Dedifferentiated amniotic fluid mesenchymal stem cell (primary cell): ENCODE measurements at regions not wholly inside any gene's neighbourhood (a gene's known extent, or its start where the extent isn't known, plus 50 kb on each side); places are given as distances from the start of the nearest gene placed in this dataset.
"Not testable (repeated sequence)": the region's sequence is repeated elsewhere in the genome, so short reads cannot be mapped to it uniquely, and the experiment has no call there.

ENCODE experiments used
- DNase-seq: peaks from one replicate; pipeline ENCODE4 v3.0.0-alpha.2; 2016; ENCODE audit errors: extremely low spot score

DNA sequence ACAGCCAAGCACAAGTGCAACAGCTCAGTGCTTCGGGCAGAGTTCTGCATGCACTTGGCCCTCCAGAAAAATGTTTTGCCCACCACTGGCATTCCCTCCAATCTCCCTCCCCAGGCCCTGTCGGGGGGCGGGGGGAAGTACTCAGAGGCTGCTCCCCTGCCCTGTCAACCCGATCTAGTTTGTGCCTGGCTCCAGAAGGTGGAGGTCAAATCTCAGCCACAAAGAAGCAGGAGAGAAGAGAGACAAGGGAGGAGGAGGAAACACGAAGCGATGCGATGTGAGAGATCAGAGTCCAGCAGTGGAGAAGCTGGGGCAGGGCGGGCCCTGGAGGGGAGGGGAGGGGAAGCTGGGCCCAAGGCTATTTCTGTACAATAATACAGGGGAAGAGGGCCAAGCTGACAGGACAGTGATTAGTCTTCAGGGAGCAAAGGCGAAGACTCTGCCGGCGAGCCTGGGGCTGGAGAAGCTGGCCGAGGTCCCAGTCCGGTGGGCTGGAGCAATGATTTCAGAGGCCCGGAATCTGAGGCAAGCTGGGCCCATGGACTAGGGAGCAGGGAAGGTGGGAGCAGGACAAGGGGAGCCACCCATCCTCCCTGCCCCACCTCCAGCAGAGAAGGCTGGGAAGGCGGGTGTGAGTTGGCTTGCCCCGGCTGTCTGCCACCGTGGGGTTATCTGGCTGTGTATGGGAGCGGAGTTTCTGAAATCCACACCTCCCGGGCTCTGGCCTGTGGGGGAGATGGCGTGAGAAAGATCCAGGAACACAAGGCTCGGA lies 167.1 kb downstream of the EFNB1 start:
- DNase-seq = no peak

DNA sequence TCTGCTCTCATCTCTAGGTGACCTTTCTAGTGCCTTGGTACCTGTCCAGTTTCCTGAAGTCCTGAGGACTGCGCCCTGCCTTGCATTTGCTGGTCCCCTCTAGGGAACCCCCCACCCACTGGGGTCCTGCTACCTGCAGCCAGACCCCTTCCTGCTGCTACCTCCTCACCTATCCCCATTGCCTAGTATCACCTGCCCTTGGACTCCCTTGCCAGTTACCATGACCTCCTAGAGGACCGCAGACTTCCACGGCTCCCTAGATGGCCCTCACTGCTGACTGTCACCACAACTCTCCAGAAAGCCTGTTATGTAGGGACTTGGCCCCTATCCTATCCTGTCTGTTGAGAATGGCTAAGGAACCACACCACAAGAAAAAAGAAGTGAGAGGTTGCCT lies 166.6 kb downstream of the EFNB1 start:
- DNase-seq = no peak

DNA sequence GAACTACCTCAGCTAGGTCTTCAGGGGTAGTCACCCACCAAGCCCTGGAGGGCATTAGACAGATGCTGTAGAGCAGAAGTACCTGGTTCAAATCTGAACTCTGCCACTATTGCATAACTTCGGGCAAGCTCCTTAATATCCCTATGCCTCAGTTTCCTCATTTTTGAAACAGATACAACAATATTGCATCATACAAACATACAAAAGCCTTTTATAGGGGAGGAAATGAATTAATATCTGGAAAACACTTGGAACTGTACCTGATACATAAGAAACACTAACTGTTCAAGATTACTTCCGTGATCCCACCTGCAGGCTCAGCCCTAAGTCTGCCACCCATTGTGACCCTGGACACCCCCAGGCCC lies 166.1 kb downstream of the EFNB1 start:
- no peak for DNase-seq

DNA sequence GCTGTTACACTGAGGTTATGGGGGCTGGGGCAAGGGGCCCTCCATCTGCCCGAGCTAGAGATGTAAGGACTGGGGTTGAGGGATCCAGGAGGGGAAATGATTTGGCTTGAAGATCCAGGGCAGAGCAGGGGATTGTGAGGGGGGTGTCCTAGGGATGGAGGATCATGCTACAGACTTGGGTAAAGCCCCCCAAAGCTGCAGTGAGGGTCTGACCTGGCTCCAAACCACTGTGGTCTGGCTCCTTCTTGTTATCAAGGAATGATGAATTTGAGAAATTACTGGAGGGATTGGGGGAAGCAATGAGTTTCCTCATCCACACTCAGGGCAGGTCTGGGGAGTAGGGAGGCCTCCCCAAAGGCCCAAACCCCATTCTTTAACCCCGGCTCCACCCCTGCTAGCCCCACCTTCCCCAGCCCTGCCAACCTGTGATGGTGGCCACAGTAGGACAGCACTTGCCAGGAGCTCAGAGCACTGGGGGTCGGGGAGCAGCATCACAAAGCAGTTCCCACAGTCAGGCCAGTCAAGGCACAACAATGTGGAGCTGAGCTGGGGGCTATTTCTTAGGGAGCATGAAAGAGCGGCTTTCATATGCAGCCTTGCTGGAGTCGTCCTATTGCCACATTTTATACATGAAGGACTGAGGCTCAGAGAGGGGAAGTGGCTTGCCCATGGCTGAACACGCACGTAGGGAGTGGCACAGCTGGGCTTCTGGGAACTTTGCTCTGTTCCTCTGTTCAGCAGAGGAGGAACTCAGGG lies 165.5 kb downstream of the EFNB1 start:
- DNase-seq = no peak

DNA sequence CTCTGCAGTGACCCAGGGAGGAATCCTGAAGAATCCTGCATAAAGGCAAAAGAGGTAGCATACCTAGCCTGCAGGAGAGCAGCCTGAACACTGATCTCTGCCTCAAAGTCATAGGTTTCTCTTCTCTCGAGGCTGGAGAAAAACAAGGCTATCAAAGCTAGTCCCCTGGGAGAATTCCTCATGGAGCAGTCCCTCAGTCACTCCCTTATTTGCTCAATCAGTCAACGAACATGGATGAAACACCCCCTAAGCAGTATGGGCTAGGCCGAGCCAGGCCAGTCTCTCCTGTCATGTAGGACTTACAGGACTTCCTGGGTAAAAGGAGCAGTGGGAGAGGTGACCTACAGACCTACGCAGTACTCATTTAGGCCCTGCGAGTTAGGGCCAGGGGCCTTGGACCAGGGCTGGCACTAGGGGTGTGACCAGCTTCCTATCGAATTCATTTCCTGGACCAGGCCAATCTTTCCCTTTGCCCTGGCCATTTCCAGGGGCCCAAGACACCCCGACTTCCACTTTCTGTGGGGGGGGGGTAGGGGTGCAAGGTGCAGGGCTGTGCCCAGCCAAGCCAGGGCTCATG lies 164.1 kb downstream of the EFNB1 start:
- DNase-seq = no peak

DNA sequence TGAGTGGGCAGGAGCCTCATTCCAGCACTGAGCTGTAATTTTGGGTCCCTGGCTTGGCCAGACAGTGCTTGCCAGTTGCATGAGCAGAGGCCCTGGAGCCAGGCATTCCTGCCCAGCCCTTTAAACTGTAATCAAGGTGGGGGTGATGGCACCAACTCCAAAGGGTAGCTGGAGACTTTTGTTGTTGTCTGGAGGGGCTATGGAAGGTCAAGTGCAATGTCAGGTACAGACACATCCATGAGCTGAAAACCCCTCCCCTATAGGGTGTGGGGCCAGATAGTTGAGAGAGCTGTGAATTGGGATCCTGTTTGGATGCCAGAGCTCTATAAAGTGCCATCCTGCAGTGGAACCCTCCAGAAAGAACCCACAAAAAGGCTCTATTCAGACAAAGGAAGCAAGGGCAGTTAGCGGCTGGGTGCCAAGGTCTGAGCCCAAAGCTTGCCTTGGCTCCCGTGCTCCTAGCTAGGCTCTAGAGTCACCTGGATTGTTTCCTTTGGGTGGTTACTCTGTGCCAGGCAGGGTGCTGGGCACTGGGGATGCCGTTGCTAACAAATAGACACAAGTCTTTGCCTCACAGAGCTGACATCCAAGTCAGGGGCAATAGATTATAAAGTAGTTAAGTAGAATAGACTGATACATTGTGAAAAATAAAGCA lies 163.0 kb downstream of the EFNB1 start:
- DNase-seq = no peak

DNA sequence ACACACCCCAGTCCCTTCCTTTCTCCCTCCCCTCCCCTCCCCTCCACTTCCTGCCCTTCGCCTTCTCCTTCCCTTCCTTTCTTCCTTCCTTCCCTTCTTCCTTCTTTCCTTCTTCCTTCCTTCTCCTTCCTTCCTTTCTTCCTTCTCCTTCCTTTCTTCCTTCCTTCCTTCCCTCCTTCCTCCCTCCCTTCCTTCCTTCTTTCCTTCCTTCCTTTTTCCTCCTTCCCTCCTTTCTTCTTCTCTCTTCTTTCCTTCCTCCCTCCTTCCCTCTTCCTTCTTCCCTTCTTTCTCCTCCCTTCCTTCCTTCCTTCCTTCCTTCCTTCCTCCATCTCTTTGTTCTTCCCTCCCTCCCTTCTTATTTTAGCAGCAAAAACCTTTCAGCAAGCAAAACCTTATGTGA lies 162.1 kb downstream of the EFNB1 start:
- DNase-seq = no peak

DNA sequence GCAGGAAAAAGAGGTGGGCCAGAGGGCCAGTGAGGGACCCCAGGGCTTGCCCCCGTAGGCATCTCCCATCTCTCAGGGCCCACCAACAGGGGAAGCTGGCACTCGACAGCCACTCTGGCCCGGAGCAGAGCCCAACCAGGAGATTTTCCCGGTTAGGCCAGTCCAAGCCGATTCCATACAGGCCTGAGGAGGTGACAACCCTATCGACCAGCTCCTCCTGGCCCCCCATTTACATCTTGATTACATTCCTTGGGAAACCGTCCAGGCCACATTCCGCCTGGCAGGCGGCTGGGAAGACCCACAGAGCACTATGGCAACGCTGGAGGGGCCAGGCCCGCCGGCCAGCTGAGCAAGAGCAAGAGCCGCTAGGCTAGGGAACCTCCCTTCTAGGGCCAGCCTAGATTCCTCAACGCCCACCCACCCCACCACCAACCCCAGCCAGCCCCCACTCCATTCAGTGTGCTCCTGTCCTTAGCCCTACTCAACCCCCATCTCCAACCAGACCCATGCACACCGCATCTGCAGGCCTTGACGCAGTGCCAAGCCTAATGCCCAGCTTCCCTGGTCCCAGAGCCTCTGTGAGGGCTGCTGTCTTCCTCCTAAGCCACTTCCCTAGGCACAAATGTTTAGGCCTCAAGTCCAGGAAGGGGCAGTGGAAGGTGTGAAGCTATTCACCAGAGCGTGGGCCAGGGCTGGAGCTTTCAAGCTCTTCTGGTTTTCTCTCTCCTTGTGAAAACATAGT lies 161.2 kb downstream of the EFNB1 start:
- peak; percentile 34 for DNase-seq

DNA sequence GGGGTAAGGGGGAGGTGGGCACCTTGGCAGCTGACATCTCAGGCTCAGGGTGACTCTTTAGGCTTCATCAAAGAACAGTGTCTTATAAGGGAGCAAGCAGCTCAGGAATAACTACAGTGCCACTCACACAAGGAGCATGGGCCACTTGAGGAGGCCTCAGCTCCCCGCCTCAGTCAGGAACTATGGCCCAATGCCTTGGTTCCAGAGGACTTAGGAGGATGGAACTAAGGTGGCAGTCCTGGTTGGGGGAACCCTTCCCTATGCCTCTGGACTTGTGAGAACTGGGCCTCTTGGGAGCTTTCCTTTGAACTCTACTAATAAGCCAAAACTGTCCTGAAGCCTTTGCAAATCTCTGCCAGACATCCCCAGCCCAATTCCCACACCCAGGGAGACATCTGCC lies 160.6 kb downstream of the EFNB1 start:
- DNase-seq = no peak

DNA sequence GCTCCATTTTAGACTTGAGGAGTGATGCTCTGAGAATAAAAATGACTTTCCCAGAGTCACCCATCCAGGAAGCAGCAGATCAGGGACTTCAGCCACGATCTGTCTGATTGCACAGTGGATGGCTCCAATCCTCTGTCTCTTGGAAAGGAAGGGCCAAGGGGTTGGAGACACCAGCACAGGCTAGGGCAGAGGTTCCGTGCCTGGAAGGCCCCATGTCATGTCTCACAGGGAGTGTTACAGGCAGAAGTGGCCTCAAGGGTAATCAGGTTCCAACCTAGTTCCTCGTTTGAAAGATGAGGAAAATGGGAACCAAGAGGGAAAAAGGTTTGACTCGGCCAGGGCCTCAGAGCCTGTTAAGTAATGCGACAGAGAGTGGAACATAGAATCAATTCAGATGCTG lies 160.0 kb downstream of the EFNB1 start:
- DNase-seq = no peak

DNA sequence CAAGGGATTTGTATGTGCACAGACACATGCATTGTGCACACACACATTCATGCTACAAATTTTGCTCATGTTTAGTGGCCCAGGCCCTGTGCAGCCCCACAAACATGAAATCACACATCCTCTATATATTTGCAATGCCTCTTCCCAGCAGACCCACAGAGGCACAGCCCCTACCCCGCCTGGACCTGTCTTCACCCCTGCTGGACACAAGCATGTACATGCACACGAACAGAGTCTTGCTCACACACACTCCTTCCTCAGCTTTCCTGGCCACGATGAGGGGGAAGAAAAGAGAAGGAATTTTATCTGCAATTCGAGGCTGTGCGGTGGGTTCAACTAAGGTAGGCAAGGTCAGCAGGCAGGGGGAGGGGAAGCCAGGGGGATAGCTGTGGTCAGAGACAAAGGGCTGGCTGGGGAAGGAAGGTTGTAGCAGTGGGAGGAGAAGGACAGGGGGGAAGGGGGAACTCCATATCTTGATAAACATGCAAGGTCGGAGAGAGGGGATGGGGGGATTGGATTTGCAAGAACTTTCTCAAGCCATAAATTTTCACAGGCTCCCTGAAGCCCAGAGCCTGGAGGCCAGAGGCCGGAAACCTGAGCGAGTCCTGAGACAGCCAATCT lies 156.4 kb downstream of the EFNB1 start:
- no peak for DNase-seq

DNA sequence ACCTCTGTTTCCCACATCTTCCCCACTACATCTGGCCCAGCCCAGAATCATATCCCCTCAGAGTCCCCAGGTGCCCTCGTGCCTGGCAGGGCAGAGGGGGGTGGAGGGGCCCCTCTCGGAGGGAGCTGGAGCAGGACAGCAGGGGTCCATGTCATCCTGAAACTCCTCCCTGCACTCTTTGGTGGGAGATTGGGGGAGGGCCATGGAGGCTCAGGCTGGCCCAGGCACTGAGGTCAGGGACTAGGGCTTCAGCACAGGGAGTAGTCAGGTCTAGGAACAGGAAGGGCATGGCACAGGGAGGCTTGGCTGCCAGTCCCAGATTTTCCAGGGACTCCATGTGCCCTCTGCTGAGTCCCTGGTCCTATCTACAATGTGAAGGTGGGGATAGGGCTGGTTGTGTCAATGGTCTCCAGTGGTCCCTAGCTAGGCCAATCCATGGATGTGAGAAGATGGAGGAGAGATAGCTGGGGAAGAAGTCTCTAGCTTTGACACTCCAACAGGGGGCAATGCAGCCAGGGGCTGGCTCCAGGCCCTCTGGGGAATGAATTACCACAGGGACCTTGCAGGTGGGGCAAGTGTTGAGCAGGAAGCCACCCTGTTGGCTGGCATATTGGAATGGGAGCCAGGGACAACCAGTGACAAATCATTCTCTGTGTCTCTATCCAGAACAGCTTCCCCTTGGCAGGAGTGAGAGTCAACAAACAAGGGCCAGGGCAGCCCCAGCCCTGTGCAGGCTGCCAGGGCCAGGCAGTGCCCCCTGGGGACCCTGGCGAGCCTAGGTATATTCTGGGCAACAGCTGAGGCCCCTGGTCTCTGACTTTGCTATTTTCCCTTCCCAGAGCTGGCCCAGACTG lies 154.4 kb downstream of the EFNB1 start:
- no peak for DNase-seq

DNA sequence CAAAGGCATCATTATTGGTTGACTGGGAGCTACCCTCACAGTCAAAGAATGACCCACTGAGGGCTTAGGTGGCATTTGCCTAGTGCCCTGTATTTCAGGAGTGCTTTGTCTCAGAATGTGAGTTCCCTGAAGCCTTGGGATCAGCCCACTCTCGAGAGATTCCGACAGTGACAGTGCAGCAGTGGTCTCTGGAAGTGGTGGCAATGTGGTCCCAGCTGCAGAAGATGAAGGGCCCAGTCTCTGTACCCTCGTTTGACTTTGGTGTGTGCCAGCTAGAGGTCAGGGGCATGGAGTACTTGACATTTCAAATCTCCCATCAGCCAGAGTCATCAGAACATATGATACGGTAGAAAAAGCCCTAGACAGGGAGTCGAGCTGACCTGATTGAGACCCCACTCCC lies 153.7 kb downstream of the EFNB1 start:
- no peak for DNase-seq

DNA sequence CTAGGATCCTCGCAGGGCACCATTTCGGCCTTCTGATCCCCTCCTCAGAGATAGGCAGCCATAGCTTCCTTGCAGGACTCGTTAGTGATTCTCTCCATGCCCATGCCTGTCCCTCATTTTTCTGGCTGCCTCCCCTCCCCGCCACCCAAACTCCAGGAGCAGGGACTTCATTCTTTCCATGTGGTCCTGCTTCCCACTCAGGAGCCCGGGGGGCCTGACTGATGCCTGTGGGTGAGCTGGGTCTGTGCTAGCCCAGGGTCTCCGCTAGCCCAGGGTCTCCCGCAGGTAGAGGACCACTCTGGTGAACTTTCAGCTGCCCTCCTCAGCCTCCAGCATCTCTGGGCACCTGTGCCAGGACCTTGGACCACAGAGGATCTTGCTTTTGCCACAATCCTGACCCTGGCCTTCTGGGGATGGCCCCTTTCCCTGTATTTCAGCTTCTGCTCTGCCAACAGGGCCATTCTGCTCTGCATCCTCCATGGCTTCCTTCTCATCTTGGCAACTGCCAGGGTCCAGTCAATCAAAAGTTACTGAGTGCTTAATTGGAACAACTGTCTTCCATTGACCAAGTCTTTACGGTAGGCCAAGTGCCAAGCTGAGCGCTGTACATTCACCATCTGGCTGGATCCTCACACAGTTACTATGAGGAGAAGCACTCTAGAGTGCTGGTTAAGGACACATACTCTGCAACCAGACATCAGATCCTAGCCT lies 152.2 kb downstream of the EFNB1 start:
- no peak for DNase-seq

DNA sequence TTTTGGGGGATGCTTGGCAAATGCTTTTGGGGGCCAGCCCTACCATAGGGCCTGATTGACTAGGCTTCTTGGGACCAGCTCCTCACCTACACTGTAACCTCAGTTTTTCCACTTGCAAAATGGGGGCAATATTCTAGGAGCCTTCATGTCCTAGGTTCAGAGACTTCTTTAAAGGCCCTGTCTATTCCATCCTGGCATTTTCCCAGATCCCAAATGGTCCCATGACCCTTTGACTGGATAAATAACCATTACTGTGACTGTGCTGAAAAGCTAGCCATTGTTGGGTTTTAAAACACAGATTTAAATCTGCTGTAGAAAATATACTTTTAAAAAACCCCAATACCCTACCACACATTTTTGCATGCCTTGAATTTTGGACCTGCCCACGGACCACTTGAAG lies 149.8 kb downstream of the EFNB1 start:
- DNase-seq = no peak

DNA sequence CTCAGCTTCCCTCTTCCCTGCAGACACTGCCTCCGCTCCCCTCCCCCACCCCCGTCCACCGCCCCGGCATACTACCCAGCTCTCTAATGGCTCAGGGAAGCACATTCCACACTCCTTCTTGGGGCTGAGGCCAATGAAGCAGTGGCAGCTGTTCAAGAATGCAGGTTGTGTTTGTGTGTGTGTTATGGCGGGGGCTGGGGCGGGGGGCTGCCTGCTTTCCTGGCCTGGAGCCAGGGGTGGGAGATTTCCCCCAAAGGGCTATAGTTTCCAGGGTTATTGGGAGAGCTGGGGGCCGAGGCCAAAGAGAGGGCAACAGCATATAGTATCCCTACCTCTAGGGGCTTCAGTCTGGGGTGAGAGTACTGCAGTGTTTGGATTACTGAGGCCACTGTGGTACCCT lies 149.4 kb downstream of the EFNB1 start:
- no peak for DNase-seq

DNA sequence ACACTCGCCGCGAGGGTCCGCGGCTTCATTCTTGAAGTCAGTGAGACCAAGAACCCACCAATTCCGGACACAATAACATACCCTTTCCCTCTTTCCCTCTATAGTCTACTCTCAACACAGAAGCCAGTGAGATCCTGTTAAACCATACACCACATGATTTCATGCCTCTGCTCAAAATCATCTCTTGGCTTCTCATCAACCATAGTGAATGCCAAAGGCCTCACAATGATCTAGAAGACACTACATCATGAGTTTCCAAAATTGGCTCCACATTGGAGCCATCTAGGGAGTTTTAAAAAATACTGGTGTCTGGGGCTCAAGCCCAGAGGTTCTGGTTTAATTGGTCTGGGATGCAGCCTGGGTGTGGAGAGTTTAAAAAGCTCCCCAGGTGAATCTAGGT lies 124.5 kb downstream of the EFNB1 start:
- no peak for DNase-seq

DNA sequence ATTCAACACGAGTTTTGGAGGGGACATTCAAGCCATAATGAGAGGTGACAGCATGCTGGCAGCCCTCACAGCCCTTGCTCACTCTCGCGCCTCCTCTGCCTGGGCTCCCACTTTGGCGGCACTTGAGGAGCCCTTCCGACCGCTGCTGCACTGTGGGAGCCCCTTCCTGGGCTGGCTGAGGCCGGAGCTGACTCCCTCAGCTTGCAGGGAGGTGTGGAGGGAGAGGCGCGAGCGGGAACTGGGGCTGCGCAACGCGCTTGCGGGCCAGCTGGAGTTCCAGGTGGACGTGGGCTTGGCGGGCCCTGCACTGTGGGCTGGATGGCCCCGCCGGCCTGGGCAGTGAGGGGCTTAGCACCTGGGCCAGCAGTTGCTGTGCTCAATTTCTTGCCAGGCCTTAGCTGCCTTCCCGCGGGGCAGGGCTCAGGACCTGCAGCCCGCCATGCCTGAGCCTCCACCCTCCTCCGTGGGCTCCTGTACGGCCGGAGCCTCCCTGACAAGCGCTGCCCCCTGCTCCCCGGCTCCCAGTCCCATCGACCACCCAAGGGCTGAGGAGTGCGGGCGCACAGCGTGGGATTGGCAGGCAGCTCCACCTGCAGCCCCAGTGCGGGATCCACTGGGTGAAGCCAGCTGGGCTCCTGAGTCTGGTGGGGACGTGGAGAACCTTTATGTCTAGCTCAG lies 123.3 kb downstream of the EFNB1 start:
- DNase-seq = not testable (repeated sequence)

DNA sequence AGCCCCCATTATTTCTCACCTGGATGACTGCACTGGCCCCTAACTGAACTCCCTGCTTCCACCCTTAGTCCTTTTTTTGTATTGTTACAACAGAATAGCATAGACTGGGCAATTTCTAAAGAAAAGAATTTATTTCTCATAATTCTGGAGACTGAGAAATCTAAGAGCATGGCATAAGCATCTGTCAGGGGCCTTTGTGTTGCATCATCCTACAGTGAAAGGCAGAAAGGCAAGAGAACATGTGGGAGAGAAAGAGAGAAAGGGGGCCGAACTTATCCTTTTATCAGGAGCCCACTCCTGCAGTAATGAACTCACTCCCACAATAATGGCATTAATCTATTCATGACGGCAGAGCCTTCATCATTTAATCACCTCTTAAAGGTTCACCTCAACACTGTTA lies 122.1 kb downstream of the EFNB1 start:
- no peak for DNase-seq
